HepG2 (cell line): ENCODE measurements at regions not wholly inside any gene's neighbourhood (a gene's known extent, or its start where the extent isn't known, plus 50 kb on each side); places are given as distances from the start of the nearest gene placed in this dataset.
A peak's percentile ranks its signal among the peaks of the same experiment; 100 is the strongest.

Source experiments
- EEA1 ChIP-seq: sonication (generic); formaldehyde crosslinking; IDR thresholded peaks from 2 replicates; pipeline ENCODE4 v1.5.1; 2020; ENCODE audit warnings: mild to moderate bottlenecking, missing genetic modification reagents, borderline replicate concordance
- GATAD1 ChIP-seq: IDR thresholded peaks from 2 replicates; pipeline ENCODE4 v1.6.1; 2016; ENCODE audit warnings: missing genetic modification reagents, missing compliant biosample characterization
- HIVEP1 ChIP-seq: sonication (generic); formaldehyde crosslinking; IDR thresholded peaks from 2 replicates; pipeline ENCODE4 v1.4.0; 2020; ENCODE audit warnings: mild to moderate bottlenecking, missing genetic modification reagents
- MAF1 ChIP-seq: sonication (generic); formaldehyde crosslinking; IDR thresholded peaks from 2 replicates; pipeline ENCODE4 v1.5.0; 2020; ENCODE audit warnings: missing genetic modification reagents, borderline replicate concordance
- MIXL1 ChIP-seq: IDR thresholded peaks from 2 replicates; pipeline ENCODE4 v1.6.1; 2016
- NFKBIZ ChIP-seq: IDR thresholded peaks from 2 replicates; pipeline ENCODE4 v1.6.1; 2018; ENCODE audit warnings: missing genetic modification reagents, missing compliant biosample characterization
- REXO4 ChIP-seq: sonication (generic); formaldehyde crosslinking; IDR thresholded peaks from 2 replicates; pipeline ENCODE4 v1.8.0; 2022; ENCODE audit warnings: missing genetic modification reagents, mild to moderate bottlenecking, borderline replicate concordance
- SP140L ChIP-seq: sonication (generic); formaldehyde crosslinking; IDR thresholded peaks from 2 replicates; pipeline ENCODE4 v1.4.0; 2020; ENCODE audit warnings: missing genetic modification reagents, borderline replicate concordance
- SP5 ChIP-seq: IDR thresholded peaks from 2 replicates; pipeline ENCODE4 v1.6.1; 2016; ENCODE audit warnings: low read depth, borderline replicate concordance
- ZBTB2 ChIP-seq: sonication (generic); formaldehyde crosslinking; IDR thresholded peaks from 2 replicates; pipeline ENCODE4 v1.8.0; 2022; ENCODE audit warnings: low read depth, missing genetic modification reagents
- ZFP62 ChIP-seq: sonication (generic); formaldehyde crosslinking; IDR thresholded peaks from 2 replicates; pipeline ENCODE4 v1.4.0; 2020; ENCODE audit warnings: missing genetic modification reagents
- ZFP82 ChIP-seq: sonication (generic); formaldehyde crosslinking; IDR thresholded peaks from 2 replicates; pipeline ENCODE4 v1.5.1; 2020; ENCODE audit warnings: mild to moderate bottlenecking, missing genetic modification reagents, borderline replicate concordance
- ZFP90 ChIP-seq: sonication (generic); formaldehyde crosslinking; IDR thresholded peaks from 2 replicates; pipeline ENCODE4 v1.8.0; 2022; ENCODE audit warnings: missing genetic modification reagents, mild to moderate bottlenecking, inconsistent platforms, borderline replicate concordance
- ZNF264 ChIP-seq: sonication (generic); formaldehyde crosslinking; IDR thresholded peaks from 2 replicates; pipeline ENCODE4 v1.4.0; 2020; ENCODE audit warnings: missing genetic modification reagents
- ZNF614 ChIP-seq: IDR thresholded peaks from 2 replicates; pipeline ENCODE4 v1.6.1; 2018; ENCODE audit warnings: missing biosample characterization, missing genetic modification reagents, inconsistent platforms, borderline replicate concordance
- ZNF691 ChIP-seq: sonication (generic); formaldehyde crosslinking; IDR thresholded peaks from 2 replicates; pipeline ENCODE4 v1.4.0; 2020; ENCODE audit warnings: missing genetic modification reagents, low read depth, mild to moderate bottlenecking, borderline replicate concordance
- ZNF775 ChIP-seq: sonication (generic); formaldehyde crosslinking; IDR thresholded peaks from 2 replicates; pipeline ENCODE4 v1.4.0; 2020; ENCODE audit warnings: missing genetic modification reagents, mild to moderate bottlenecking, moderate library complexity, borderline replicate concordance
- ZNF780A ChIP-seq: sonication (generic); formaldehyde crosslinking; IDR thresholded peaks from 2 replicates; pipeline ENCODE4 v1.8.0; 2022; ENCODE audit warnings: mild to moderate bottlenecking, missing genetic modification reagents, moderate library complexity
- TF ChIP-seq, protein P1 (sequence below): fragments of 450-650 bp; IDR thresholded peaks from 2 replicates; pipeline ENCODE4 v1.6.1; 2017; ENCODE audit warnings: mild to moderate bottlenecking
- TF ChIP-seq, protein P2 (sequence below): sonication (generic); IDR thresholded peaks from 2 replicates; pipeline ENCODE4 v1.6.1; 2016; ENCODE audit warnings: low read depth, borderline replicate concordance
- TF ChIP-seq, protein P3 (sequence below): sonication (generic); formaldehyde crosslinking; IDR thresholded peaks from 2 replicates; pipeline ENCODE4 v1.5.0; 2020; ENCODE audit warnings: mild to moderate bottlenecking, missing genetic modification reagents

DNA sequence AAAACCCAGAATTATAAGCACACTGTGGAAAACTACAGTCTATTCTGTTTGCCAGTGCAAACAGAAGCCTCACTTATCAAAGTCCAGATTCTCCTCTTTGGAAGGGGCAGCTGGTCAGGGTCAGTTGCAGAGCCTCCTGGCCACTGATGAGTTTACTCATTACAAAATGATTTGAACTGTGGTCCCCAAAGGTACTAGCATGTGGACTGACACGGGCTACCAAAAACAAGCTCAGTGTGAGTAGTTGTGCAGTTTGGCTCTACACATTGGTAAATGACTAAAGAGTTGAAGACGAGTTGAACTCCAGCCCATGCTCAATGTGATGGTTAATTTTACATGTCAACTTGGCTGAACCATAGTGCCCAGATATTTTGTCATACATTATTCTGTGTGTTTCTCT is 221.5 kb downstream of the ZIC4 start (continued):
- no peak for TF ChIP-seq ZFP82 (CRISPR knock-in tag)
- no peak for TF ChIP-seq ZNF775 (CRISPR knock-in tag)
- peak; percentile 38; the same call in 1 of the 2 replicates for TF ChIP-seq ZNF691 (CRISPR knock-in tag)
- peak; percentile 68; the same call in 1 of the 2 replicates for TF ChIP-seq SP140L (CRISPR knock-in tag)
- no peak for TF ChIP-seq SP5 (CRISPR knock-in tag)
- TF ChIP-seq ZNF614 (CRISPR knock-in tag), result peak; percentile 83
- peak; percentile 75; the same call in 1 of the 2 replicates for TF ChIP-seq NFKBIZ
- TF ChIP-seq MIXL1, result peak; percentile 93
- TF ChIP-seq, protein P1, sequence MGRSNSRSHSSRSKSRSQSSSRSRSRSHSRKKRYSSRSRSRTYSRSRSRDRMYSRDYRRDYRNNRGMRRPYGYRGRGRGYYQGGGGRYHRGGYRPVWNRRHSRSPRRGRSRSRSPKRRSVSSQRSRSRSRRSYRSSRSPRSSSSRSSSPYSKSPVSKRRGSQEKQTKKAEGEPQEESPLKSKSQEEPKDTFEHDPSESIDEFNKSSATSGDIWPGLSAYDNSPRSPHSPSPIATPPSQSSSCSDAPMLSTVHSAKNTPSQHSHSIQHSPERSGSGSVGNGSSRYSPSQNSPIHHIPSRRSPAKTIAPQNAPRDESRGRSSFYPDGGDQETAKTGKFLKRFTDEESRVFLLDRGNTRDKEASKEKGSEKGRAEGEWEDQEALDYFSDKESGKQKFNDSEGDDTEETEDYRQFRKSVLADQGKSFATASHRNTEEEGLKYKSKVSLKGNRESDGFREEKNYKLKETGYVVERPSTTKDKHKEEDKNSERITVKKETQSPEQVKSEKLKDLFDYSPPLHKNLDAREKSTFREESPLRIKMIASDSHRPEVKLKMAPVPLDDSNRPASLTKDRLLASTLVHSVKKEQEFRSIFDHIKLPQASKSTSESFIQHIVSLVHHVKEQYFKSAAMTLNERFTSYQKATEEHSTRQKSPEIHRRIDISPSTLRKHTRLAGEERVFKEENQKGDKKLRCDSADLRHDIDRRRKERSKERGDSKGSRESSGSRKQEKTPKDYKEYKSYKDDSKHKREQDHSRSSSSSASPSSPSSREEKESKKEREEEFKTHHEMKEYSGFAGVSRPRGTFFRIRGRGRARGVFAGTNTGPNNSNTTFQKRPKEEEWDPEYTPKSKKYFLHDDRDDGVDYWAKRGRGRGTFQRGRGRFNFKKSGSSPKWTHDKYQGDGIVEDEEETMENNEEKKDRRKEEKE, result no peak
- TF ChIP-seq REXO4, result no peak
- TF ChIP-seq ZBTB2 (CRISPR knock-in tag), result no peak
- TF ChIP-seq, protein P2, sequence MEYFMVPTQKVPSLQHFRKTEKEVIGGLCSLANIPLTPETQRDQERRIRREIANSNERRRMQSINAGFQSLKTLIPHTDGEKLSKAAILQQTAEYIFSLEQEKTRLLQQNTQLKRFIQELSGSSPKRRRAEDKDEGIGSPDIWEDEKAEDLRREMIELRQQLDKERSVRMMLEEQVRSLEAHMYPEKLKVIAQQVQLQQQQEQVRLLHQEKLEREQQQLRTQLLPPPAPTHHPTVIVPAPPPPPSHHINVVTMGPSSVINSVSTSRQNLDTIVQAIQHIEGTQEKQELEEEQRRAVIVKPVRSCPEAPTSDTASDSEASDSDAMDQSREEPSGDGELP, result peak; percentile 85
- TF ChIP-seq, protein P3, sequence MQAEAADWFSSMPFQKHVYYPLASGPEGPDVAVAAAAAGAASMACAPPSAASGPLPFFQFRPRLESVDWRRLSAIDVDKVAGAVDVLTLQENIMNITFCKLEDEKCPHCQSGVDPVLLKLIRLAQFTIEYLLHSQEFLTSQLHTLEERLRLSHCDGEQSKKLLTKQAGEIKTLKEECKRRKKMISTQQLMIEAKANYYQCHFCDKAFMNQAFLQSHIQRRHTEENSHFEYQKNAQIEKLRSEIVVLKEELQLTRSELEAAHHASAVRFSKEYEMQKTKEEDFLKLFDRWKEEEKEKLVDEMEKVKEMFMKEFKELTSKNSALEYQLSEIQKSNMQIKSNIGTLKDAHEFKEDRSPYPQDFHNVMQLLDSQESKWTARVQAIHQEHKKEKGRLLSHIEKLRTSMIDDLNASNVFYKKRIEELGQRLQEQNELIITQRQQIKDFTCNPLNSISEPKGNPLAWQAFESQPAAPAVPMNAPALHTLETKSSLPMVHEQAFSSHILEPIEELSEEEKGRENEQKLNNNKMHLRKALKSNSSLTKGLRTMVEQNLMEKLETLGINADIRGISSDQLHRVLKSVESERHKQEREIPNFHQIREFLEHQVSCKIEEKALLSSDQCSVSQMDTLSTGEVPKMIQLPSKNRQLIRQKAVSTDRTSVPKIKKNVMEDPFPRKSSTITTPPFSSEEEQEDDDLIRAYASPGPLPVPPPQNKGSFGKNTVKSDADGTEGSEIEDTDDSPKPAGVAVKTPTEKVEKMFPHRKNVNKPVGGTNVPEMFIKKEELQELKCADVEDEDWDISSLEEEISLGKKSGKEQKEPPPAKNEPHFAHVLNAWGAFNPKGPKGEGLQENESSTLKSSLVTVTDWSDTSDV, result no peak
- peak; percentile 48; the same call in 1 of the 2 replicates for TF ChIP-seq GATAD1
- no peak for TF ChIP-seq ZNF780A (CRISPR knock-in tag)
- 0 out of 2 replicates have a peak, but pooled peaks have one; percentile 49 for TF ChIP-seq ZNF264
- TF ChIP-seq ZFP90 (CRISPR knock-in tag), result no peak
- no peak for TF ChIP-seq EEA1 (CRISPR knock-in tag)
- TF ChIP-seq HIVEP1, result no peak
- TF ChIP-seq MAF1, result no peak
- no peak for TF ChIP-seq ZFP62 (CRISPR knock-in tag)
